Esophagus mucosa (tissue), 1 donor: ENCODE measurements at regions not wholly inside any gene's neighbourhood (a gene's known extent, or its start where the extent isn't known, plus 50 kb on each side); places are given as distances from the start of the nearest gene placed in this dataset.
"Not testable (repeated sequence)": the region's sequence is repeated elsewhere in the genome, so short reads cannot be mapped to it uniquely, and the experiment has no call there.

Experiments used
- ATAC-seq: fragments of 200-7000 bp; cut with Tn5 transposase; one replicate; pipeline ENCODE4 v1.9.1; 2020
- donor health status: DM: yes; HTN: yes; CAD: no.

- ATAC-seq: no peak
Observed at GRCh38 chr12:91781114-91781513, 364.5 kb downstream of the BTG1 start.

- ATAC-seq: peak; percentile 100
Observed at GRCh38 chr12:91778938-91779400, 366.7 kb downstream of the BTG1 start.

- ATAC-seq: no peak
Observed at GRCh38 chr12:91778091-91778832, 367.4 kb downstream of the BTG1 start.

GRCh38 chr12:91777268-91777992, 368.2 kb downstream of the BTG1 start:
- peak; percentile 56 for ATAC-seq

- no peak for ATAC-seq
Observed at GRCh38 chr12:91774434-91774921, 371.2 kb downstream of the BTG1 start.

- no peak for ATAC-seq
Observed at GRCh38 chr12:91773749-91774429, 371.8 kb downstream of the BTG1 start.

GRCh38 chr12:91772411-91772810, 373.2 kb downstream of the BTG1 start:
- ATAC-seq: no peak

- ATAC-seq: no peak
Observed at GRCh38 chr12:91769736-91770135, 375.9 kb downstream of the BTG1 start.

GRCh38 chr12:91767237-91767636, 378.4 kb downstream of the BTG1 start:
- ATAC-seq: no peak

GRCh38 chr12:91766454-91766853, 379.2 kb downstream of the BTG1 start:
- ATAC-seq: no peak

- ATAC-seq: no peak
Observed at GRCh38 chr12:91763654-91764370, 381.8 kb downstream of the BTG1 start.

GRCh38 chr12:91753649-91754048, 392.0 kb downstream of the BTG1 start:
- ATAC-seq: no peak

GRCh38 chr12:91746976-91747375, 398.7 kb downstream of the BTG1 start:
- no peak for ATAC-seq

GRCh38 chr12:91744597-91744996, 401.0 kb downstream of the BTG1 start:
- ATAC-seq: no peak

- ATAC-seq: no peak
Observed at GRCh38 chr12:91743704-91744321, 401.8 kb downstream of the BTG1 start.

- ATAC-seq: no peak
Observed at GRCh38 chr12:91743280-91743679, 402.4 kb downstream of the BTG1 start.

- ATAC-seq: no peak
Observed at GRCh38 chr12:91741932-91742331, 403.7 kb downstream of the BTG1 start.

GRCh38 chr12:91733846-91734245, 411.8 kb downstream of the BTG1 start:
- ATAC-seq: not testable (repeated sequence)

GRCh38 chr12:91732086-91732485, 413.6 kb downstream of the BTG1 start:
- no peak for ATAC-seq

GRCh38 chr12:91729543-91729942, 416.1 kb downstream of the BTG1 start:
- no peak for ATAC-seq

- ATAC-seq: no peak
Observed at GRCh38 chr12:91723191-91723590, 422.5 kb downstream of the BTG1 start.

- ATAC-seq: no peak
Observed at GRCh38 chr12:91722072-91722471, 423.6 kb downstream of the BTG1 start.
